ENCODE measurements at regions not wholly inside any gene's neighbourhood (a gene's known extent, or its start where the extent isn't known, plus 50 kb on each side); places are given as distances from the start of the nearest gene placed in this dataset.

- Mint-ChIP-seq H3K27me3 (ENCODE audit: unreplicated experiment) (peaks cover 8% of the 10 kb centered on the region), H3K27ac (ENCODE audit: unreplicated experiment) (no peak overlapping the region), H3K9me3 (ENCODE audit: unreplicated experiment) (no peaks in the 10 kb centered on the region), H3K4me1 (ENCODE audit: unreplicated experiment) (peaks cover 8% of the 10 kb centered on the region), H3K4me3 (ENCODE audit: unreplicated experiment) (no peak overlapping the region), H3K36me3 (ENCODE audit: unreplicated experiment) (no peaks in the 10 kb centered on the region)
- no peak for DNase-seq (ENCODE audit: extremely low spot score, unreplicated experiment)
- no peak for TF ChIP-seq CTCF (IDR thresholded peaks at IDR 0.05)
Observed at GRCh38 chr20:4542270-4542669, 144.0 kb upstream of the PRNP start.

GRCh38 chr20:4534315-4534714 lies 151.9 kb upstream of the PRNP start:
- H3K9me3 Mint-ChIP-seq (ENCODE audit: unreplicated experiment) = peaks cover under 1% of the 10 kb centered on the region
- no peak overlapping the region for H3K27ac Mint-ChIP-seq (ENCODE audit: unreplicated experiment)

GRCh38 chr20:4533368-4534133 lies 152.7 kb upstream of the PRNP start:
- Mint-ChIP-seq H3K27ac (ENCODE audit: unreplicated experiment) (no peak overlapping the region), H3K4me3 (ENCODE audit: unreplicated experiment) (no peak overlapping the region), H3K4me1 (ENCODE audit: unreplicated experiment) (no peaks in the 10 kb centered on the region), H3K27me3 (ENCODE audit: unreplicated experiment) (peaks cover 31% of the 10 kb centered on the region), H3K36me3 (ENCODE audit: unreplicated experiment) (no peaks in the 10 kb centered on the region), H3K9me3 (ENCODE audit: unreplicated experiment) (peaks cover 8% of the 10 kb centered on the region)
- no peak for TF ChIP-seq CTCF (IDR thresholded peaks at IDR 0.05)
- DNase-seq (ENCODE audit: extremely low spot score, unreplicated experiment) = no peak

More at GRCh38 chr20:4534315-4534714, 151.9 kb upstream of the PRNP start:
- DNase-seq (ENCODE audit: extremely low spot score, unreplicated experiment) = no peak
- Mint-ChIP-seq H3K4me3 (ENCODE audit: unreplicated experiment) (no peak overlapping the region), H3K27me3 (ENCODE audit: unreplicated experiment) (peaks cover 31% of the 10 kb centered on the region), H3K4me1 (ENCODE audit: unreplicated experiment) (no peaks in the 10 kb centered on the region), H3K36me3 (ENCODE audit: unreplicated experiment) (no peaks in the 10 kb centered on the region)
- TF ChIP-seq CTCF (IDR thresholded peaks at IDR 0.05) = no peak

- H3K4me1 Mint-ChIP-seq (ENCODE audit: unreplicated experiment) = no peaks in the 10 kb centered on the region
- TF ChIP-seq CTCF (IDR thresholded peaks at IDR 0.05) = no peak
- no peak for DNase-seq (ENCODE audit: extremely low spot score, unreplicated experiment)
- H3K9me3 Mint-ChIP-seq (ENCODE audit: unreplicated experiment) = peaks cover 14% of the 10 kb centered on the region
- H3K27ac Mint-ChIP-seq (ENCODE audit: unreplicated experiment) = no peak overlapping the region
- peaks cover 34% of the 10 kb centered on the region for H3K27me3 Mint-ChIP-seq (ENCODE audit: unreplicated experiment)
- no peaks in the 10 kb centered on the region for H3K36me3 Mint-ChIP-seq (ENCODE audit: unreplicated experiment)
- no peak overlapping the region for H3K4me3 Mint-ChIP-seq (ENCODE audit: unreplicated experiment)
Observed at GRCh38 chr20:4532772-4533171, 153.5 kb upstream of the PRNP start.

- no peak overlapping the region for H3K27ac Mint-ChIP-seq (ENCODE audit: unreplicated experiment)
- H3K4me3 Mint-ChIP-seq (ENCODE audit: unreplicated experiment) = no peak overlapping the region
- no peaks in the 10 kb centered on the region for H3K4me1 Mint-ChIP-seq (ENCODE audit: unreplicated experiment)
- DNase-seq (ENCODE audit: extremely low spot score, unreplicated experiment) = no peak
- TF ChIP-seq CTCF (IDR thresholded peaks at IDR 0.05) = no peak
- H3K27me3 Mint-ChIP-seq (ENCODE audit: unreplicated experiment) = peaks cover 11% of the 10 kb centered on the region
- peaks cover 16% of the 10 kb centered on the region for H3K9me3 Mint-ChIP-seq (ENCODE audit: unreplicated experiment)
- H3K36me3 Mint-ChIP-seq (ENCODE audit: unreplicated experiment) = no peaks in the 10 kb centered on the region
Observed at GRCh38 chr20:4524792-4525191, 161.5 kb upstream of the PRNP start.

Data from osteocyte (in vitro differentiated cells).